ENCODE measurements at regions not wholly inside any gene's neighbourhood (a gene's known extent, or its start where the extent isn't known, plus 50 kb on each side); places are given as distances from the start of the nearest gene placed in this dataset.

- no peak for DNase-seq (ENCODE audit: low spot score)
- no peak for TF ChIP-seq CTCF (IDR thresholded peaks at IDR 0.05)
- Histone ChIP-seq H3K4me3 (no peak overlapping the region), H3K27ac (no peak overlapping the region)
Measured at GRCh38 chr10:112002206-112002605, 181.4 kb downstream of the GPAM start.

- Histone ChIP-seq H3K4me3 (no peak overlapping the region), H3K27ac (no peak overlapping the region)
- no peak for TF ChIP-seq CTCF (IDR thresholded peaks at IDR 0.05)
- DNase-seq (ENCODE audit: low spot score): no peak
Measured at GRCh38 chr10:112004075-112004474, 179.5 kb downstream of the GPAM start.

- no peak for TF ChIP-seq CTCF (IDR thresholded peaks at IDR 0.05)
- no peak overlapping the region for H3K27ac ChIP-seq
- DNase-seq (ENCODE audit: low spot score): no peak
- H3K4me3 ChIP-seq: no peak overlapping the region
Measured at GRCh38 chr10:112005044-112005443, 178.5 kb downstream of the GPAM start.

- DNase-seq (ENCODE audit: low spot score): no peak
- no peak overlapping the region for H3K27ac ChIP-seq
- H3K4me3 ChIP-seq: no peak overlapping the region
- TF ChIP-seq CTCF (IDR thresholded peaks at IDR 0.05): no peak
Measured at GRCh38 chr10:112006407-112006806, 177.2 kb downstream of the GPAM start.

- no peak overlapping the region for H3K4me3 ChIP-seq
- TF ChIP-seq CTCF (IDR thresholded peaks at IDR 0.05): no peak
- no peak for DNase-seq (ENCODE audit: low spot score)
- no peak overlapping the region for H3K27ac ChIP-seq
Measured at GRCh38 chr10:112006831-112007230, 176.7 kb downstream of the GPAM start.

- TF ChIP-seq CTCF (IDR thresholded peaks at IDR 0.05): no peak
- no peak overlapping the region for H3K4me3 ChIP-seq
- no peak for DNase-seq (ENCODE audit: low spot score)
- H3K27ac ChIP-seq: no peak overlapping the region
Measured at GRCh38 chr10:112022196-112022595, 161.4 kb downstream of the GPAM start.

GRCh38 chr10:112024079-112024478 lies 159.5 kb downstream of the GPAM start:
- Histone ChIP-seq H3K4me3 (no peak overlapping the region), H3K27ac (no peak overlapping the region)
- DNase-seq (ENCODE audit: low spot score): no peak
- no peak for TF ChIP-seq CTCF (IDR thresholded peaks at IDR 0.05)
